SK-N-SH (cell line): ENCODE measurements at regions not wholly inside any gene's neighbourhood (a gene's known extent, or its start where the extent isn't known, plus 50 kb on each side); places are given as distances from the start of the nearest gene placed in this dataset.

ENCODE experiments used
- TF ChIP-seq, protein P1 (sequence below): IDR thresholded peaks from 2 replicates; pipeline ENCODE4 v1.6.1; 2012; ENCODE audit warnings: mild to moderate bottlenecking, low read depth, low read length, moderate library complexity
- TF ChIP-seq, protein P2 (sequence below): IDR thresholded peaks from 2 replicates; pipeline ENCODE4; 2012
- TF ChIP-seq, protein P3 (sequence below): fragments of 200-600 bp; sonication (generic); IDR thresholded peaks from 2 replicates; pipeline ENCODE4 v1.6.1; 2017; ENCODE audit warnings: antibody characterized with exemption, mild to moderate bottlenecking, moderate library complexity

DNA sequence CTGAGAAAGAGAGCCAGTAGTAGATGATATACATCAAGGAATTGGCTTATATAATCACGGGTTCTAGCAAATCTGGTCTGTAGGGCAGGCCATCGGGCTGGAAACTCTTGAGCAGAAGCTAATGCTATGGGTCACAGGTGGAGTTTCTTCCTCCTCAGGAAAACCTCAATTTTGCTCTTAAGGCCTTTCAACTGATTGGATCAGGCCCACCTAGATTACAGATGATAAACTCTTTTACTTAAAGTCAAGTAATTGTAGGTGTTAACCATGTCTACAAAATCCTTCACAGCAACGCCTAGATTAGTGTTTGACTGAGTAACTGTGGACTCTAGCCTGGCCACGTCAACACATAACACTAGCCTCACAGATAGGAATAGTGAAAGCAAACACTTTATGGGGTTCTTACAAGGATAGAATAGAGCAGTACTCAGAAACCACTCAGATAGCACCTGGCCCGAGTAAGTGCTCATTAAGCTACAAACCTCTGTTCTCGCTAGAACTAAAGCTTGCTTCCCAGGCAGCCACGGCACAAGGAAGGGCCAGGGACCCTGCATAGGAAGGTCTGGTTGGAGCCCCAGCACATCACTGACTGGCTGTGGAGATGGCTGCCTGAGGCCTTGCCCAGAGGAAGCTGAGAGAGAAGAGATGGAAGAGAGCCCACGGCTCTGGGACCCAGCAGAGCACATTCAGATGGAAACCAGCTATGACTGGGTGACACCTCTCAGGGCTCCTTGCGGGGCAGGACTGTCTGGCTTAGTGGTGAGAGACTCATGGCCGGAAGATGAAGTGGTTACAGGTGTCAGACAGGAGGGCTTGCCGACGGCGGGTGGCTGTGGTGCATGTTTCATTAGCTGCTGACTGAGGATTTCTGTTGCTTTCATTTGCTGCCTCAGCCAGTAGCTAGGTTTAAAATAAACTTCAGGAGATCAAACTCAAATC lies 202.5 kb upstream of the TLE3 start:
- TF ChIP-seq, protein P1, sequence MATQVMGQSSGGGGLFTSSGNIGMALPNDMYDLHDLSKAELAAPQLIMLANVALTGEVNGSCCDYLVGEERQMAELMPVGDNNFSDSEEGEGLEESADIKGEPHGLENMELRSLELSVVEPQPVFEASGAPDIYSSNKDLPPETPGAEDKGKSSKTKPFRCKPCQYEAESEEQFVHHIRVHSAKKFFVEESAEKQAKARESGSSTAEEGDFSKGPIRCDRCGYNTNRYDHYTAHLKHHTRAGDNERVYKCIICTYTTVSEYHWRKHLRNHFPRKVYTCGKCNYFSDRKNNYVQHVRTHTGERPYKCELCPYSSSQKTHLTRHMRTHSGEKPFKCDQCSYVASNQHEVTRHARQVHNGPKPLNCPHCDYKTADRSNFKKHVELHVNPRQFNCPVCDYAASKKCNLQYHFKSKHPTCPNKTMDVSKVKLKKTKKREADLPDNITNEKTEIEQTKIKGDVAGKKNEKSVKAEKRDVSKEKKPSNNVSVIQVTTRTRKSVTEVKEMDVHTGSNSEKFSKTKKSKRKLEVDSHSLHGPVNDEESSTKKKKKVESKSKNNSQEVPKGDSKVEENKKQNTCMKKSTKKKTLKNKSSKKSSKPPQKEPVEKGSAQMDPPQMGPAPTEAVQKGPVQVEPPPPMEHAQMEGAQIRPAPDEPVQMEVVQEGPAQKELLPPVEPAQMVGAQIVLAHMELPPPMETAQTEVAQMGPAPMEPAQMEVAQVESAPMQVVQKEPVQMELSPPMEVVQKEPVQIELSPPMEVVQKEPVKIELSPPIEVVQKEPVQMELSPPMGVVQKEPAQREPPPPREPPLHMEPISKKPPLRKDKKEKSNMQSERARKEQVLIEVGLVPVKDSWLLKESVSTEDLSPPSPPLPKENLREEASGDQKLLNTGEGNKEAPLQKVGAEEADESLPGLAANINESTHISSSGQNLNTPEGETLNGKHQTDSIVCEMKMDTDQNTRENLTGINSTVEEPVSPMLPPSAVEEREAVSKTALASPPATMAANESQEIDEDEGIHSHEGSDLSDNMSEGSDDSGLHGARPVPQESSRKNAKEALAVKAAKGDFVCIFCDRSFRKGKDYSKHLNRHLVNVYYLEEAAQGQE = no peak
- TF ChIP-seq, protein P2, sequence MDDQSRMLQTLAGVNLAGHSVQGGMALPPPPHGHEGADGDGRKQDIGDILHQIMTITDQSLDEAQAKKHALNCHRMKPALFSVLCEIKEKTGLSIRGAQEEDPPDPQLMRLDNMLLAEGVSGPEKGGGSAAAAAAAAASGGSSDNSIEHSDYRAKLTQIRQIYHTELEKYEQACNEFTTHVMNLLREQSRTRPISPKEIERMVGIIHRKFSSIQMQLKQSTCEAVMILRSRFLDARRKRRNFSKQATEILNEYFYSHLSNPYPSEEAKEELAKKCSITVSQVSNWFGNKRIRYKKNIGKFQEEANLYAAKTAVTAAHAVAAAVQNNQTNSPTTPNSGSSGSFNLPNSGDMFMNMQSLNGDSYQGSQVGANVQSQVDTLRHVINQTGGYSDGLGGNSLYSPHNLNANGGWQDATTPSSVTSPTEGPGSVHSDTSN = no peak
- TF ChIP-seq, protein P3, sequence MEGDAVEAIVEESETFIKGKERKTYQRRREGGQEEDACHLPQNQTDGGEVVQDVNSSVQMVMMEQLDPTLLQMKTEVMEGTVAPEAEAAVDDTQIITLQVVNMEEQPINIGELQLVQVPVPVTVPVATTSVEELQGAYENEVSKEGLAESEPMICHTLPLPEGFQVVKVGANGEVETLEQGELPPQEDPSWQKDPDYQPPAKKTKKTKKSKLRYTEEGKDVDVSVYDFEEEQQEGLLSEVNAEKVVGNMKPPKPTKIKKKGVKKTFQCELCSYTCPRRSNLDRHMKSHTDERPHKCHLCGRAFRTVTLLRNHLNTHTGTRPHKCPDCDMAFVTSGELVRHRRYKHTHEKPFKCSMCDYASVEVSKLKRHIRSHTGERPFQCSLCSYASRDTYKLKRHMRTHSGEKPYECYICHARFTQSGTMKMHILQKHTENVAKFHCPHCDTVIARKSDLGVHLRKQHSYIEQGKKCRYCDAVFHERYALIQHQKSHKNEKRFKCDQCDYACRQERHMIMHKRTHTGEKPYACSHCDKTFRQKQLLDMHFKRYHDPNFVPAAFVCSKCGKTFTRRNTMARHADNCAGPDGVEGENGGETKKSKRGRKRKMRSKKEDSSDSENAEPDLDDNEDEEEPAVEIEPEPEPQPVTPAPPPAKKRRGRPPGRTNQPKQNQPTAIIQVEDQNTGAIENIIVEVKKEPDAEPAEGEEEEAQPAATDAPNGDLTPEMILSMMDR = no peak
